ENCODE measurements at regions not wholly inside any gene's neighbourhood (a gene's known extent, or its start where the extent isn't known, plus 50 kb on each side); places are given as distances from the start of the nearest gene placed in this dataset.

- H3K4me3 Mint-ChIP-seq: peak overlapping the region; percentile 11
These were observed 104.4 kb upstream of the PARP11 start for GRCh38 chr12:3977621-3978020.

GRCh38 chr12:3976351-3976938 lies 103.2 kb upstream of the PARP11 start:
- Mint-ChIP-seq H3K27me3 (no peaks in the 10 kb centered on the region), H3K36me3 (peaks cover 2% of the 10 kb centered on the region), H3K27ac (peak overlapping the region; percentile 76), H3K4me1 (peaks cover 88% of the 10 kb centered on the region), H3K9me3 (no peaks in the 10 kb centered on the region), H3K4me3 (no peak overlapping the region)

More at GRCh38 chr12:3977621-3978020, 104.4 kb upstream of the PARP11 start:
- Mint-ChIP-seq H3K9me3 (no peaks in the 10 kb centered on the region), H3K36me3 (peaks cover 4% of the 10 kb centered on the region), H3K4me1 (peaks cover 86% of the 10 kb centered on the region), H3K27me3 (no peaks in the 10 kb centered on the region), H3K27ac (peak overlapping the region; percentile 76)

- peaks cover 83% of the 10 kb centered on the region for H3K4me1 Mint-ChIP-seq
- no peaks in the 10 kb centered on the region for H3K27me3 Mint-ChIP-seq
- H3K4me3 Mint-ChIP-seq: peak overlapping the region; percentile 0
These were observed 102.5 kb upstream of the PARP11 start for GRCh38 chr12:3975652-3976051.

GRCh38 chr12:3974883-3975282 lies 101.7 kb upstream of the PARP11 start:
- H3K4me1 Mint-ChIP-seq: peaks cover 76% of the 10 kb centered on the region
- H3K27ac Mint-ChIP-seq: peak overlapping the region; percentile 86
- H3K4me3 Mint-ChIP-seq: no peak overlapping the region
- no peaks in the 10 kb centered on the region for H3K27me3 Mint-ChIP-seq
- peaks cover 2% of the 10 kb centered on the region for H3K36me3 Mint-ChIP-seq
- H3K9me3 Mint-ChIP-seq: no peaks in the 10 kb centered on the region

More at GRCh38 chr12:3975652-3976051, 102.5 kb upstream of the PARP11 start:
- no peaks in the 10 kb centered on the region for H3K9me3 Mint-ChIP-seq
- H3K36me3 Mint-ChIP-seq: peaks cover 2% of the 10 kb centered on the region
- peak overlapping the region; percentile 24 for H3K27ac Mint-ChIP-seq

- H3K27ac Mint-ChIP-seq: peak overlapping the region; percentile 95
- H3K9me3 Mint-ChIP-seq: no peaks in the 10 kb centered on the region
- H3K36me3 Mint-ChIP-seq: peaks cover 2% of the 10 kb centered on the region
- peaks cover 74% of the 10 kb centered on the region for H3K4me1 Mint-ChIP-seq
- H3K27me3 Mint-ChIP-seq: no peaks in the 10 kb centered on the region
- H3K4me3 Mint-ChIP-seq: peak overlapping the region; percentile 81
These were observed 100.9 kb upstream of the PARP11 start for GRCh38 chr12:3973973-3974644.

- Mint-ChIP-seq H3K9me3 (no peaks in the 10 kb centered on the region), H3K27ac (peak overlapping the region; percentile 95), H3K4me3 (peak overlapping the region; percentile 81), H3K36me3 (peaks cover 2% of the 10 kb centered on the region), H3K27me3 (no peaks in the 10 kb centered on the region), H3K4me1 (peaks cover 67% of the 10 kb centered on the region)
These were observed 100.2 kb upstream of the PARP11 start for GRCh38 chr12:3973269-3973884.

GRCh38 chr12:3972576-3972975 lies 99.4 kb upstream of the PARP11 start:
- Mint-ChIP-seq H3K9me3 (no peaks in the 10 kb centered on the region), H3K27ac (peak overlapping the region; percentile 56), H3K36me3 (peaks cover 1% of the 10 kb centered on the region), H3K27me3 (no peaks in the 10 kb centered on the region), H3K4me1 (peaks cover 61% of the 10 kb centered on the region), H3K4me3 (peak overlapping the region; percentile 2)

- Mint-ChIP-seq H3K4me3 (no peak overlapping the region), H3K4me1 (peaks cover 22% of the 10 kb centered on the region), H3K27me3 (no peaks in the 10 kb centered on the region), H3K36me3 (no peaks in the 10 kb centered on the region), H3K27ac (no peak overlapping the region), H3K9me3 (no peaks in the 10 kb centered on the region)
These were observed 95.3 kb upstream of the PARP11 start for GRCh38 chr12:3968523-3968922.

GRCh38 chr12:3967556-3968160 lies 94.5 kb upstream of the PARP11 start:
- no peak overlapping the region for H3K27ac Mint-ChIP-seq
- H3K9me3 Mint-ChIP-seq: no peaks in the 10 kb centered on the region
- H3K36me3 Mint-ChIP-seq: no peaks in the 10 kb centered on the region
- H3K4me3 Mint-ChIP-seq: no peak overlapping the region
- H3K27me3 Mint-ChIP-seq: no peaks in the 10 kb centered on the region
- H3K4me1 Mint-ChIP-seq: peaks cover 22% of the 10 kb centered on the region

GRCh38 chr12:3966376-3966775 lies 93.2 kb upstream of the PARP11 start:
- Mint-ChIP-seq H3K9me3 (no peaks in the 10 kb centered on the region), H3K27ac (no peak overlapping the region), H3K27me3 (no peaks in the 10 kb centered on the region), H3K36me3 (no peaks in the 10 kb centered on the region), H3K4me1 (peaks cover 22% of the 10 kb centered on the region), H3K4me3 (no peak overlapping the region)

GRCh38 chr12:3965046-3965445 lies 91.8 kb upstream of the PARP11 start:
- no peak overlapping the region for H3K4me3 Mint-ChIP-seq
- H3K4me1 Mint-ChIP-seq: peaks cover 29% of the 10 kb centered on the region
- no peaks in the 10 kb centered on the region for H3K36me3 Mint-ChIP-seq
- no peaks in the 10 kb centered on the region for H3K9me3 Mint-ChIP-seq
- no peaks in the 10 kb centered on the region for H3K27me3 Mint-ChIP-seq
- H3K27ac Mint-ChIP-seq: no peak overlapping the region

GRCh38 chr12:3964439-3964838 lies 91.2 kb upstream of the PARP11 start:
- H3K4me3 Mint-ChIP-seq: no peak overlapping the region
- H3K9me3 Mint-ChIP-seq: no peaks in the 10 kb centered on the region
- no peaks in the 10 kb centered on the region for H3K27me3 Mint-ChIP-seq
- H3K4me1 Mint-ChIP-seq: peaks cover 29% of the 10 kb centered on the region
- H3K27ac Mint-ChIP-seq: no peak overlapping the region
- H3K36me3 Mint-ChIP-seq: no peaks in the 10 kb centered on the region

- peak overlapping the region; percentile 75 for H3K27ac Mint-ChIP-seq
- no peaks in the 10 kb centered on the region for H3K27me3 Mint-ChIP-seq
- H3K4me3 Mint-ChIP-seq: peak overlapping the region; percentile 61
- no peaks in the 10 kb centered on the region for H3K9me3 Mint-ChIP-seq
- H3K4me1 Mint-ChIP-seq: peaks cover 29% of the 10 kb centered on the region
- no peaks in the 10 kb centered on the region for H3K36me3 Mint-ChIP-seq
These were observed 89.7 kb upstream of the PARP11 start for GRCh38 chr12:3962631-3963483.

- H3K27ac Mint-ChIP-seq: peak overlapping the region; percentile 75
- no peak overlapping the region for H3K4me3 Mint-ChIP-seq
- no peaks in the 10 kb centered on the region for H3K27me3 Mint-ChIP-seq
- peaks cover 31% of the 10 kb centered on the region for H3K4me1 Mint-ChIP-seq
- H3K9me3 Mint-ChIP-seq: no peaks in the 10 kb centered on the region
- H3K36me3 Mint-ChIP-seq: no peaks in the 10 kb centered on the region
These were observed 88.4 kb upstream of the PARP11 start for GRCh38 chr12:3961591-3961990.
